HG02623 (cell line): ENCODE measurements at regions not wholly inside any gene's neighbourhood (a gene's known extent, or its start where the extent isn't known, plus 50 kb on each side); places are given as distances from the start of the nearest gene placed in this dataset.
"Not testable (repeated sequence)": the region's sequence is repeated elsewhere in the genome, so short reads cannot be mapped to it uniquely, and the experiment has no call there.

Experiments
- ATAC-seq: cut with Tn5 transposase; IDR thresholded peaks from one replicate; pipeline ENCODE4 v1.9.1; 2021; ENCODE audit warnings: moderate library complexity; ENCODE audit not compliant: unreplicated experiment

GRCh38 chr4:126604268-126604867, 1028.4 kb upstream of the INTU start:
- peak; percentile 51 for ATAC-seq

DNA sequence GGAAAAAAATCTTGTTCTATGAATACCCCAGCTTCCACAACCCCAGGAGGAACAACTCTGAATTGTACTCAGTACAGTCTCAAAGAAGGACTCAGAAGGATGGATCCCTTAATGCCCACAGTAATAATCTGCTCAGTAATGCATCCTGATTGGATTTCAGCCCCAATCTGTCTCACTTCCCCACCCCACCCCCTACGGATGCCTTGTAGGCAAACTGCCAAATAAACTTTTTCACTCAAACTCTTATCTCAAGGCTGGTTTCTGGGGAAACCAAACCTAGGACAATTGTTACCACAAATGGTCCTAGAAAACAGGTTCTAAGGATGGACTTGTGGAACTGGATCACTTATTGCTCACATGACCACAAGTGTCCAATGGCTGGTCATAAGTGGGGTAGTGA, 1021.8 kb upstream of the INTU start:
- ATAC-seq: no peak

DNA sequence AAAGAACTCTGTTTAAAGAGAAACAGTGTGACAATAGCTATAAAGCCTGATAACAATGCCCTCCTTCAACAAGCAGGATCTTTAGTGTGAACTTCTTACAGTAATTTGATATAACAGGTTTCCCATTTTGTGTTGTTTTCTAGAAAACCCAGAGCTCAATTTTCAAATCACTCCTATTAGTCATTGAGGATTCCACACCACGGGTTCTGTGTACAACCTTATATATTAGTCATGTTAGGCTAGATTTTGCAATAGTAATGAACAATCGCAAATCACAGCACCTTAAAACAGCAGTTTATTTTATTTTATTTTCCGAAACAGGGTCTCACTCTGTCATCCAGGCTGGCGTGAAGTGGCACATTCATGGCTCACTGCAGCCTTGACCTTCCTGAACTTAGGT, 1020.9 kb upstream of the INTU start:
- no peak for ATAC-seq

GRCh38 chr4:126614356-126614855, 1018.4 kb upstream of the INTU start:
- ATAC-seq: no peak

DNA sequence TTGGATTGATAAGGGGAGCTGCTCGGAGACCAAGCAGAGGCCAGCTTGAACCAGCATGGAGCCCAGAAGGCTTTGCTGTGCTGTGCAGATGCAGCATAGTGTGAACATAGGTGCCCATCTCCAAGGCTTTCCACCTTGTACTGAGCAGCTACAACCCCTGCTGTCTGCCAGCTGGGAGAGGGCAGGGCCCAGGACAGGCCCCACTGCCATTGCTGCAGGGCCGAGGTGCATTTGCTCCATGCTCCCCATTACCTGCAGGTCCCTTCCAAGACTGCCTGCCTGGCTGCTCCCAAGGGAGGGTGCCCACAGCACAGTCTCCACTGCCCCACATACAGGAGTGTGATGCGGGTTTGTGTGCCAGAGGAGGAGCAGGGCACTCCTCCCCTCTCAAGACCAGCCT, 1016.0 kb upstream of the INTU start:
- no peak for ATAC-seq

DNA sequence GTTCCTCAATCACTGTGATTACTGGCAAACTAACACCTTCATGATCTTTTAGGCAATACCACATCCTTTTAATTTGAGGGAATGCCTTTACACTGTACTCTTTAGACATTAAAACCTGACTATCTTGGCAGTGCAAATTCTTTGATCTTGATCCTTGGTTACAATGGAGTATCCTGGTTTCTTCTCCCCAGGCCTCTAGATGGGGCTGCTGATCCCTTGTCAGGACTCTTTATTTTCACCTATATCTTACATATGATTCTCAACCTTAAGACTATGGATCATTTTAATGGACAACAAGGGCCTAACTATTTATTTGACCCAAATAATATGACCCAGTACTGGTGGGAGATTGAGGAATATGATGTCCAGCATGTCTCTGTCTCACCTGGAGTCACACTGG, 1005.5 kb upstream of the INTU start:
- no peak for ATAC-seq

DNA sequence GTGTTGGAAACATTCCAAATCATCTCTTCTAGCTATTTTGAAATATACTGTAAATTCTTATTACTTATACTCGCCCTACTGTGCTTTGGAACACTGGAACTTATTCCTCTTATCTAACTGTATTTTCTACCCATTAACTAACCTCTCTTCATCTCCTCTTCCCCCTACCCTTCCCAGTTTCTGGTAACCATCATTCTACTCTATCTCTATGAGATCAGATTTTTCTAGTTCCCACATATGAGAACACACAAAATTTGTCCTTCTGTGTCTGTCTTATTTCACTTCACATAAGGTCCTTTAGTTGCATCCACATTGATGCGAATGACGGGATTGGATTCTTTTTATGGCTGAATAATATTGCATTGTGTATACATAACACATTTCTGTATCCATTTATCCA, 1003.8 kb upstream of the INTU start:
- ATAC-seq: no peak

DNA sequence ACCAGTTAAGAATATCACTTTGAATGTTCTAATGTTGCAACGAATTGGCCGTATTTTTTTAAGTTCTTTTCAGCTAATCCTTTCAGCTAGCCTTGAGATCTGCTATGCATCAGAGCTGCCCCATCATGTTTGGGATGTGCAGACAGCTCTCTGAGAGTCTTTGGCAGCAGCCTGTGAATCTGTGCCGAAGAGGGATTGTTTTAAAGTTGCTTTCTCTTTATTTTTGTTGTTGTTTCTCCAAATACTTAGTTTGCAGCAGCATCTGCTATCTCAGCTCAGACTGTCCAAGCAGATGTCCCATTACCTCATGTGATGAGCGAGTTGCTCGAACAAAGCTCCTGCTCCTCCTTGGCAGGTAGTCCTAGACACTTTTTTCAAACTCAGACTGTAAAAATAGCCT, 1002.5 kb upstream of the INTU start:
- no peak for ATAC-seq

DNA sequence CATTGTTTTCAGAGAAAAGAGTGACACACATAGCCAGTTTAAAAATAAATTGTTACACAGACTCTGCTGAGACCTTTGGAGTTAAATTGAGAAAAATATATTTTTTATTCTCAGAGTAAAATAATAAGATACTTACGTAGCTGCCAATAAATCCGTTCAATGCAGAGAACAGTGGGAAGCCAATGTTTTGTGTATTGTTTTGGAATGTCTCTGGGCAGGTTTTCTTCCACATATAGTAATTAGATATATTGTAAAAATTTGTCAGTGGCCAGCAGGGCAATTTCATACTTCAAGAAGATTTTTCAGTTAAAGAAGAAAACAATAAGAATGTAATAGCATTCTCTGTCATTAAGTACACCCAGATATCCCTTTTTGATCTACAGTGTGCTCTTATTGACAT, 999.5 kb upstream of the INTU start:
- ATAC-seq: no peak

GRCh38 chr4:126637706-126638105, 995.1 kb upstream of the INTU start:
- ATAC-seq: no peak

DNA sequence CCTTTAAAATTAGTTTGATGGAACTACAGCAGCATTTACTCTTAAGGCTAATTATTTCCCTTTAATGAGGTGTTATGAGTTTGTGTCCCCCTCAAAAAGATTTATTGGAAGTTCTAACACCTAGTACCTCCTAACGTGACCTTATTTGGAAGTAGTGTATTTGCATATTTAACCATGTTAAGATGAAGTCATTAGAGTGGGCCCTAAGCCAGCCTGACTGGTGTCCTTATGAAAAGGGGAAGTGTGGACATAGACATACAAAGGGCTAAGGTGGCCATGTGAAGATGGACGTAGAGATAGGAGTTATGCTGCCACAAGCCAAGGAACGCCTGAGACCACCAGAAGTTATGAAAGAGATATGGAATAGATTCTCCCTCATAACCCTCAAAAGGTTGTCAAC, 985.4 kb upstream of the INTU start:
- ATAC-seq: no peak

GRCh38 chr4:126647756-126648397, 984.9 kb upstream of the INTU start:
- no peak for ATAC-seq

DNA sequence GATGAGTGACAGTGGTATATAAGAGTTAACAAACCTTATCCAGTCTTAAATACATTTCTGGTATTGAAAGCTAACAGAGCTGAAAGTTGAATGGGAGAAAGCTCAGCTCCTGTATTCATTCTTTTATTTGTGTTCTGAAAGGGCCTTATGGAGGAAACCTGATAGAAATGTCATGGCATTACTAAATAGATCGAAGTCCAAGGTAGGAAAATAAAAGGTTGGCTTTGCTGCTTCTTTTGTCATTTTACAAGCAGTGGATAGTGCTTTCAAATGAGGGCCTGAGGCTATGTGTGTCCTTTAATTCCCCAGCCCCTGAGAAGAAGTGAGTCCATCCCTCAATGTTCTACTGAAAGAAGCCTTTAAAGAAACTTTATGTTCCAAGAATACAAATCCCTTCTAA, 974.3 kb upstream of the INTU start:
- no peak for ATAC-seq

- no peak for ATAC-seq
Measured at GRCh38 chr4:126661194-126661593, 971.6 kb upstream of the INTU start.

DNA sequence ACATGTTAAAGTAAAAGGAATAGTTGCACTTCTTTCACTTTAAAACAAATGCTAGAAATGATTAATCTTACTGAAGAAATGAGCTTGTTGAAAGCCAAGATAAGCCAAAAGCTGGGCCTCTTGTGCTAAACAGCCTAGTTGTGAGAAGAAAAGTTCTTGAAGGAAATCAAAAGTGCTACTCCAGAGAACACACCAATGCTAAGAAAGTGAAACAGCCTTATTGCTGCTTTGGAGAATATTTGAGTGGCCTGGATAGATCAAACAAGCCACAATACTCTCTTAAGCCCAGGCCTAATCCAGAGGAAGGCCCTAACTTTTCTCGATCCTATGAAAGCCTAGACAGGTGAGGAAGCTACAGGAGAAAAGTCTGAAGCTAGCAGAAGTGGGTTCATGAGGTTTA, 967.9 kb upstream of the INTU start:
- no peak for ATAC-seq

DNA sequence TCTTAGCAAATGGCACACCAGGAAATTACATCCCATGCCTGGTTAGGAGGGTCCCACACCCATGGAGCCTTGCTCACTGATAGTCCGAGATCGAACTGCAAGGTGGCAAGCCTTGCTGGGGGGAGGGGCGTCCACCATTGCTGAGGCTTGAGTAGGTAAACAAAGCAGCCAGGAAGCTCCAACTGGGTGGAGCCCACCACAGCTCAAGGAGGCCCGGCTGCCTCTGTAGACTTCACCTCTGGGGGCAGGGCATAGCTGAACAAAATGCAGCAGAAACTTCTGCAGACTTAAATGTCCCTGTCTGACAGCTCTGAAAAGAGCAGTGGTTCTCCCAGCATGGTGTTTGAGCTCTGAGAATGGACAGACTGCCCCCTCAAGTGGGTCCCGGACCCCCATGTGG, 962.7 kb upstream of the INTU start:
- ATAC-seq: not testable (repeated sequence)

GRCh38 chr4:126678618-126679017, 954.1 kb upstream of the INTU start:
- ATAC-seq: no peak

DNA sequence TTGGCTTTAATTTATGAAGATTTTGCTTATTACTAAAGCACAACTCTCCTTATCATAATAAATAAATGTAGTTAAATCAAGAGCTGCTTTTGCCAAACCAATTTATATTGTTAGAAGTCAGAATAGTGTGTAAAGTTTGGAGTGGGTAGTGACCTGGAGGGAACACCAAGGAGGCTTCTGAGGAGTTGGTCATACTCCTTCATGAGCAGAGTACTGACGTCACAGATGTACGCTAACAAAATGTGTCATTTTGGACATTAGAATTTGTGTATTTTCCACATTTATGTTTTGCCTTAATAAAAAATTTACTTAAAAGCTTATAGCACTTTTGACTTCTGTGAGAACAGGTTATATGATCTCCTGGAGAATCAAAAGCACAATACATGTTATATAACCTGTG, 953.5 kb upstream of the INTU start:
- no peak for ATAC-seq

DNA sequence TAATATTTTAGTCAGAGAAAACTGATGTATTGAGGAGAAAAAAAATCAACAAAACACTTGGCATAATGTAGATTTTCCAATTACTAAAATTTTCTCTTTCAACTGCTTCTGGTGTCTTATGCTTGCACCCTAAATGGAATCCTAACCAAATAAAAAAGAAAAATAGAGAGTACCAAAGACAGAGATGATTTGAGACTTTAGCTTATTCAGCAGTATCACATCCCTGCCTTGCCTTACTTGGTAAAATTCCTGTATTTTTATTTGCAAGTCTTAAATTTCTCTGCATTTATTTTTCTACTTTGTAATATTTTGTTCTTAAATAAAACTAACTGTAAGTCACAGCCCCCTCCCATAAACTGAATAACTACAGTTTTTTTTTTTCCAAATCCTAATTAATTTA, 950.5 kb upstream of the INTU start:
- no peak for ATAC-seq

DNA sequence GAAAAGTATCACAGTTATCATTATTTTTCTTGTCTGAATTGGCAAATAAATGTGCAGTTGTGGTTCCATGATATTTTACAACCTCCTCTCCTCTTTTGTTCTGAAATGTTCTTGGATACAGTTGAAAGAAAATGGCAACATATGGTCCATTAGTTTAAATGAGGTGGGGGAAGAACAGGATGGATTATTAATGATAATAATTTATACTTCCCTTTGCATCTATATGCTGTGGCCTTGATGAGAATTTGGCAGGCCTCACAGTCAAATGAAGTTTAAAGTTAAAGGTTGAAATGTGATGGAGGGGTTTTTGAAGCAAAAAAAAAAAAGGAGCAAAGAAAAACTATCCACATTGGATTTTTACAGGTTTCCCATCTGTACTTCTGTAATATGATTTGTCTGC, 946.3 kb upstream of the INTU start:
- no peak for ATAC-seq

DNA sequence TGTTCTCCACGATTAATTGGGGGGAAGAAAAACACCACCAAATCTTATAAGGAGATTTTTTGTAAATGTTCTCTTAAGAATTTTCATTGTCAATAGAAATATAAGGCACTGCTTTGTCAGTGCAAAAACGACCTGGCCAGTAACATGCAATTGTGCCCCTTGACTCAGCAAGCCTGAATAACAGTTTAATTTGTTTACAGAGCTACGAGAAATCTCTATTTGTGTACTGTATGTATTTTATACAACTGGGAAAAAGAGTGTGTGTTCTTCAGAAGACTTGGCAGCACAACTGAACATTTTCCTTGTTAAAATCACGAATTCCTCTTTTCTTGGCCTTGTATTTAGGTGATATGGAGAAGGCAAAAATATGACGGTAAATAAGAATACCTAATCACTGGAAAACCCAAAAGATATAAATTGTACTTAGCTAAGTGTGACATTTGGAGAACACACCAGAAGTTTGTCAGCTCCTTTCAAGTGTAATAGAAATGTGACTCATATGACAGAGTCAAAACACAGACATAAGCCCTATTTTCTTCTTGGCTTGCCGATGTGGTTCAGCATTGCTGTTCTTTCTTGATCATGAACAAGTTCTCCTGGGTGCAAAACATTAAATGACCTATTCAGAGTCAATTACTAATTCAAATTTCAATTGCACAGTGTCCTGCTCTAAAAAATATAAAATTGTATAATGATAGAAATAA, 945.0 kb upstream of the INTU start:
- no peak for ATAC-seq

DNA sequence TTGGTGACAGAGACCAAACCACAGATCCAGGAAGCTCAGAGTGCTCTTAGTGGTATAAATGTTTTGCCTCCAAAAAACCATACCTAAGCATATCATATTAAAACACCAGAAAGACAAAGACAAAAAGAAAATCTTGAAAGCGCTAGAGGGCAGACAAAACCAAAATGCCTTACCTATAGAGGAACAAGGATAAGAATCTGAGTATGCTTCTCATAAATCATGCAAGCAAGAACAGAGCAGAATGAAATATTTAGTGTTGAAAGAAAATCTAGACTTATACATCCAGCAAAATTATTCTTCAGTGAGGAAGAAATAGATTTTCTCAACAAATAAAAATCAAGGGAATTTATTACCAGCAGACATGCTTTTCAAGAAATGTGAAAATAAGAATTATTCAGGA, 941.0 kb upstream of the INTU start:
- no peak for ATAC-seq
